Left cardiac atrium (tissue), 4 donors: ENCODE measurements at regions not wholly inside any gene's neighbourhood (a gene's known extent, or its start where the extent isn't known, plus 50 kb on each side); places are given as distances from the start of the nearest gene placed in this dataset.
"Not testable (repeated sequence)": the region's sequence is repeated elsewhere in the genome, so short reads cannot be mapped to it uniquely, and the experiment has no call there.

Source experiments
- ATAC-seq, 2 donors: fragments of 200-7000 bp; cut with Tn5 transposase; one replicate each; pipeline ENCODE4 v1.9.1; 2020; ENCODE audit warnings: mild to moderate bottlenecking in 2 of 2, moderate library complexity in 2 of 2
- DNase-seq: peaks from one replicate; pipeline ENCODE4 v3.0.0-alpha.2; 2020
- intact Hi-C, 2 donors: fragments of 100-400 bp; cut with DNase I; formaldehyde crosslinking; loops; one replicate each; pipeline versions ENCODE4 v1.14.1 to v1.15.1; 2022 to 2023
- donor health status: DM: no; HTN: yes; CAD: no.
- donor health status: DM: no; HTN: yes; CAD: no; lungs with severe emphysema.
- donor health status: DM: yes; HTN: yes; CAD: no.
- donor health status: Dilated cardiomyopathy.

DNA sequence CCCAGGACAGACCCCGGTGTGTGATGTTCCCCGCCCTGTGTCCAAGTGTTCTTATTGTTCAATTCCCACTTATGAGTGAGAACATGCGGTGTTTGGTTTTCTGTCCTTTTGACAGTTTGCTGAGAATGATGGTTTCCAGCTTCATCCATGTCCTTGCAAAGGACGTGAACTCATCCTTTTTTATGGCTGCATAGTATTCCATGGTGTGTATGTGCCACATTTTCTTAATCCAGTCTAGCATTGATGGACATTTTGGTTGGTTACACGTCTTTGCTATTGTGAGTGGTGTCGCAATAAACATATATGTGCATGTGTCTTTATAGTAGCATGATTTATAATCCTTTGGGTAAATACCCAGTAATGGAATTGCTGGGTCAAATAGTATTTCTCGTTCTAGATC, 334.5 kb downstream of the GLUD2 start:
- DNase-seq, intact Hi-C loops, ATAC-seq: not testable (repeated sequence)

GRCh38 chrX:121389976-121390714, 342.7 kb downstream of the GLUD2 start:
- DNase-seq: no peak
- intact Hi-C loops: no loop called here
- no peak for ATAC-seq

DNA sequence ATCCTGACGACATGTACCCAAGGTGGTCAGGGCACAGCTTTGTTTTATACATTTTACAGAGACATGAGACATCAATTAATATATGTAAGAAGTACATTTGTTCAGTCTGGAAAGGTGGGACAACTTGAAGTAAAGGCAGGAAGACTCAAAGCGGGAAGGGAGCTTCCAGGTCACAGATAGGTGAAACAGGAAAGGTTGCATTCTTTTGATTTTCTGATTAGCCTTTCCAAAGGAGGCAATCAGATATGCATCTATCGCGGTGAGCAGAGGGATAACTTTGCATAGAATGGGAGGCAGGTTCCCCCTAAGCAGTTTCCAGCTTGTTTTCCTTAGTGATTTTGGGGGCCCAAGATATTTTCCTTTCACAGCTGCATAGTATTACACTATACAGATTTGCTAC, 358.4 kb downstream of the GLUD2 start:
- intact Hi-C loops: no loop called here
- ATAC-seq (no peak), DNase-seq (no peak)

- DNase-seq: no peak
- no peak for ATAC-seq
- intact Hi-C loops: no loop called here
These were observed 360.2 kb downstream of the GLUD2 start for GRCh38 chrX:121407627-121408026.

DNA sequence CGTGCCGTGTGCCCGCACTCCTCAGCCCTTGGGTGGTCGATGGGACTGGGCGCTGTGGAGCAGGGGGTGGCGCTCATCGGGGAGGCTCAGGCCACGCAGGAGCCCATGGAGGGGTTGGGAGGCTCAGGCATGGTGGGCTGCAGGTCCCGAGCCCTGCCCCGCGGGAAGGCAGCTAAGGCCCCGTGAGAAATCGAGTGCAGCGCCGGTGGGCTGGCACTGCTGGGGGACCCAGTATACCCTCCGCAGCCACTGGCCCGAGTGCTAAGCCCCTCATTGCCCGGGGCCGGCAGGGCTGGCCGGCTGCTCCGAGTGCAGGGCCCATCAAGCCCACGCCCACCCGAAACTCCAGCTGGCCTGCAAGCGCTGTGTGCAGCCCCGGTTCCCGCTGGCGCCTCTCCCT, 384.1 kb downstream of the GLUD2 start:
- DNase-seq, intact Hi-C loops, ATAC-seq: not testable (repeated sequence)

DNA sequence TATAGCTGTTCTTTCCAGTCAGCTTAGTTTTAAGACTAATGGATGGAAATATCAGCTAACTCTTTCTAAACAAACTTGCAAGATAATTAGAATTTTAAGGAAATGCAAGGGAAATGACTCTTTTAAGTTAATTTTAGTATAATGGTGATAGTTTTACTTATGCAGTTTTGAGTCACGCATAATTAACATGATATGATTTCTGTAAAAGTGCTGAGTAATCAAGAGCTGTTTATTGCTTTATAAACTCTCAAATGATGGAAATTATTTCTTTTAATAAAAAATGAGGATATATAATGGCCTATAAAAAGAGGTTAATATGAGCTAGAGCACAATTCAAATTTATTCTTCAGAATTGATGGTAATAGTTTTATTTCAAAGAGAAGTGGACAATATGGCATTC, 385.9 kb downstream of the GLUD2 start:
- ATAC-seq (no peak), DNase-seq (no peak)
- intact Hi-C loops: no loop called here

- DNase-seq, intact Hi-C loops, ATAC-seq: not testable (repeated sequence)
These were observed 390.3 kb downstream of the GLUD2 start for GRCh38 chrX:121437666-121438065.

DNA sequence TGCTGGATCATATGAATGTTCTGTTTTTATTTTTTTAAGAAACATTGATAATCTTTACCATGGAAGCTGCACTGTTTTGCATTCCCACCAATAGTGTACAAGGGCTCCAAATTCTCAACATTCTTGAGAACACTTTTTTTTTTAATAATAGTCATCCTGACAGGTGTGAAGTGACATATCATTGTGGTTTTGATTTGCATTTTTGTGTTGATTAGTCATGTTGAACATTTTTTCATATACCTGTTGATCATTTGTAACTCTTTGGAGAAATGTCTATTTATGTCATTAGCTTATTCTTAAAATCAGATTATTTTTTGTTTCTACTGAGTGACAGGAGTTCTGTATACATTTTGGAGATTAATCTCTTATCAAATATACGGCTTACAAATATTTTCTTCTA, 408.5 kb downstream of the GLUD2 start:
- ATAC-seq (no peak), DNase-seq (no peak)
- intact Hi-C loops: no loop called here

GRCh38 chrX:121456315-121456714, 408.9 kb downstream of the GLUD2 start:
- intact Hi-C loops: no loop called here
- no peak for ATAC-seq
- no peak for DNase-seq

DNA sequence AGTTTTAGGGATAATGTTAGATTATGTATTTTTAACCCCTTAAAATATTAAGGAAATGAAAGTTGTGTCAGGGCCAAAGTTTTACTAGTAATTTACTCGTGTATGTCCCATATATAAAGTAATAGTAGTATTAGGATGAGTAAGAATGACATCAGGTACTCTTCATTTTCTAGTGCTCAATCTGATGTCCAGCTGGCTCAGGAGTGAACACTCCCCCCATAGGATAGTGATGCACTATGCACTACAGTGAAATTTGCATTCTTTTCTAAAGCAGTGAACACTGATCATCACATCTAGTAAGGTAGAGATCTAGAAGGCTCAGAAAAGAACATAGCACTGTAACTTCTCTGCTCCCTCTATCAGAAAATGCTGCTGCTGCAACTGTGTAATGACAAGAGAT, 409.7 kb downstream of the GLUD2 start:
- no peak for DNase-seq
- intact Hi-C loops: no loop called here

DNA sequence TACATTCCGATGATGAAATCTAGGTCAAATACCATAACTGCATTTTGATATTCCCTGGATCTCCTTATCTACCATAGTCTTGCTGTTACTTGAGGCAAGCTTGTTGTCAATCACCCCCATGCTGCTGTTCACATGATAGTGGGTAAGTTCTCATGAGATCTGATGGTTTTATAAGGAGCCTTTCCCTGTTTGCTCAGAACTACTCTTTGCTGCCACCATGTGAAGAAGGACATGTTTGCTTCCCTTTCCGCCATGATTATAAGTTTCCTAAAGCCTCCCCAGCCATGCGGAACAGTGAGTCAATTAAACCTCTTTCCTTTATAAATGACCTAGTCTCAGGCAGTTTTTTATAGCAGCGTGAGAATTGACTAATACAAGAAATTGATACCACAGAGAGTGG, 432.0 kb downstream of the GLUD2 start:
- no peak for DNase-seq
- ATAC-seq: no peak
- intact Hi-C loops: no loop called here

More for the DNA sequence above, 409.7 kb downstream of the GLUD2 start:
- no peak for ATAC-seq

DNA sequence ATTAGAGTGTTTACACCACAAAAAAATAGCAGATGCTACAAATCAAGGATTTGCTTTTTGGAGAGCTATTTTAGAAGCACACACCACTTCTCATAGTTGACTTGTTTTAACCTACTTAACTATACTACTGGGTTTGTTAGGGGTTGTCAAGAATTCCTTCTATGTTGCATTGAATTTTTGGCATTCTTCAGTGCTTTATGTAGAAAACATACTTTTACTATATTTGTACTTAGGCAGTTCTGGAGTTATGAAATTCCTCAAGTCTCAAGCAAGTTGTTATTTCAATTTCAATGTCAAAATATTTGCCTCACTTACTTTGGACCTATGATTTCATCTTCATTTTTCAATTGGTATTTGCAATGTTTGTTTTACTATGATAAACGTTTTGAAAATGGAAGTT, 449.6 kb downstream of the GLUD2 start:
- intact Hi-C loops: no loop called here
- no peak for ATAC-seq
- DNase-seq: no peak

- intact Hi-C loops: no loop called here
- DNase-seq (no peak), ATAC-seq (no peak)
These were observed 456.7 kb downstream of the GLUD2 start for GRCh38 chrX:121504153-121504552.

DNA sequence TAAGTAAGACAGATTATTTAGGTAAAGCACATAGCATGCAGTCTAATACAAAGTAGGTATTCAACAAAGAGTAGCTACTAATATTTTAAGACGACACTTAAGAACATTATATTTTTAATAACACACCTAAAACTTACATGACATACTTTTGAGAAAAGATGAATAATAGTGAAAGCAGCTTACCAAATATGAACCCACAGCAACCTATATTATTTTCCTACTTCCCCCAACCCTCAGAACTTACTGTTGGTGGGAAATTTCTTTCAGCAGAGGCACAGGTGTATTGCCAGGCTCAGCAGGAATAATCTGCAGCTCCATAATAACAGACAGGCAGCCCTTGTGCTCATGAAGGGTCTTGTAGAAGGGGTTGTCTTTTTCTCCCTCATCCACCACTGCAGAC, 498.9 kb downstream of the GLUD2 start:
- intact Hi-C loops: no loop called here
- DNase-seq (no peak), ATAC-seq (no peak)

GRCh38 chrX:121558886-121559285, 511.5 kb downstream of the GLUD2 start:
- DNase-seq (no peak), ATAC-seq (no peak)
- intact Hi-C loops: no loop called here

- intact Hi-C loops: no loop called here
- ATAC-seq (no peak), DNase-seq (no peak)
These were observed 515.2 kb downstream of the GLUD2 start for GRCh38 chrX:121562616-121563015.

DNA sequence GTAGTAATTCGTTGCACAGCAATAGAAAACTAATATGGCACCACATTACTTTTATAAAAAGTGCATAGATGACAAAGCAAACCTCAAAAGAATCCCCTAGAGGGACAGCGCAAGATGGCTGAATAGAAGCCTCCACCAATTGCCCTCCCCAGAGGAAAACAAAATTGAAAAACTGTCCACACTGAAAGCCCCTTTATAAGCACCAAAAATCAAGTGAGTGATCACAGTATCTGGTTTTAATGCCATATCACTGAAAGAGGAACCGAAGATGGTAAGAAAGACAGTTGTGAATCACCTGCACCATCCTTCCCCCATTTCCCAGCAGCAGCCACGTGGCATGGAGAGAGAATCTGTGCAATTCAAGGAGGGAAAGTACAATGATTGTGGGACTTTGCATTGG, 522.2 kb downstream of the GLUD2 start:
- ATAC-seq (no peak), DNase-seq (no peak)
- intact Hi-C loops: no loop called here

GRCh38 chrX:121570072-121570841, 522.8 kb downstream of the GLUD2 start:
- no peak for DNase-seq
- ATAC-seq: no peak

DNA sequence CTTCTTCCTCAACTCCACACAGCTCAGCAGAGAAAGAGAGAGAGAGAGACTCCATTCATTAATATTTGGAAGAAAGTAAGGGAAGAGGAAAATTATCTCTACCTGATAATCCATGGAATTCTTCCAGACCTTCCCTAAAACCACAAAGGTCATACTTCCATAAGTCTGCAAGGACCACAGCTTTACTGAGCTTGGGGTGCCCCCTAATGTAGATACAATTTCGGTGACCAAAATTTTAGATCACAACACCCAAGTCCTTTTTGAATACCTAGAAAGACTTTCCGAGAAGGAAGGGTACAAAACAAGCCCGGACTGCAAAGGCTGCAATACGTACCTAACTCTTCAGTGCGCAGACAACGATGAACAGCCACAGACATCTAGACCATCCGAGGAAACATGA, 523.9 kb downstream of the GLUD2 start:
- intact Hi-C loops: no loop called here
- ATAC-seq (no peak), DNase-seq (no peak)

More at GRCh38 chrX:121570072-121570841, 522.8 kb downstream of the GLUD2 start:
- intact Hi-C loops: no loop called here

GRCh38 chrX:121574384-121574783, 527.0 kb downstream of the GLUD2 start:
- DNase-seq, intact Hi-C loops, ATAC-seq: not testable (repeated sequence)
